ENCODE measurements at regions not wholly inside any gene's neighbourhood (a gene's known extent, or its start where the extent isn't known, plus 50 kb on each side); places are given as distances from the start of the nearest gene placed in this dataset.

GRCh38 chr13:62631124-62631523, 1215.5 kb upstream of the PCDH20 start:
- no peak for TF ChIP-seq CTCF (IDR thresholded peaks at IDR 0.05; ENCODE audit: low read length)
- TF ChIP-seq EZH2 (optimal IDR thresholded peaks at IDR 0.05; ENCODE audit: low read depth, low read length): no peak
- TF ChIP-seq EZH2phosphoT487 (IDR thresholded peaks at IDR 0.05; ENCODE audit: low read length): no peak

Measured in MM.1S (cell line).